Stimulated activated CD8-positive, alpha-beta memory T cell treated with anti-CD3 and anti-CD28 coated beads, Interleukin-2, amount 100 ng/mL, for 48 hours (primary cell): ENCODE measurements at regions not wholly inside any gene's neighbourhood (a gene's known extent, or its start where the extent isn't known, plus 50 kb on each side); places are given as distances from the start of the nearest gene placed in this dataset.

Experiments
- DNase-seq, 2 donors: peaks; one replicate each; pipeline ENCODE4 v3.0.0-alpha.2; 2020; ENCODE audit warnings: low read depth in 2 of 2

DNA sequence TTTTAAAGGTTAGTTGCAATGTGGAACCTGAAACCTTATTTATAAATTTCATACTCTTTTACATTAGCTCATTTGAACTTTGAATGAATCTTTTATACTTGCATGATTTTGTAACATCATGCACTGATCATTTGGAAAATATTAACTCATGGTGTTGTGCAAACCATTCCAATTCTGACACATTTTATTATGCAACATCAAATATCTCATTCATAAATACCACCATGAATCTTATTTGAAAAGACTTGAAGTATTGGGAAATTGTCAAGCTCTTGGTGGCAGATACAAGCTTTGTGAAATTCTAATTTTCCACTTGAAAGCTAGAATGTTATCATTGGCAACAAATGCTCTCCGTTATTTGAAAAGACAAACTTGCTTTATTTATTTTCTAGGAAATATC lies 379.9 kb upstream of the PCDH20 start:
- DNase-seq: no peak

DNA sequence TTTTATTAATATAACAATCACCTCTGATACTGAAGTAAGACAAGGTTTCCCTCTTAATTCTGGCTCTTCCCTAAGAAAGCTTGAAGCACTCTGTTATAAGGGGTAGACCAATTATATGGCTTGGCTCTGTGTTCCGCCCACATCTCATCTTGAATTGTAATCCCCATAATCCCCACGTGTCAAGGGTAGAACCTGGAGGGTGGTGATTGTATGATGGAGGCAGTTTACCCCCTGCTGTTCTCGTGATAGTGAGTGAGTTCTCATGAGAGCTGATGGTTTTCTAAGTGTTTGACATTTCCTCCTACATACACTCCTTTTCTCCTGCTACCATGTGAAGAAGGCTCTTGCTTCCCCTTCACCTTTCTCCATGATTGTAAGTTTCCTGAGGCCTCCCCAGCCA lies 363.8 kb upstream of the PCDH20 start:
- DNase-seq: no peak

GRCh38 chr13:61778531-61778930 lies 362.9 kb upstream of the PCDH20 start:
- no peak for DNase-seq

DNA sequence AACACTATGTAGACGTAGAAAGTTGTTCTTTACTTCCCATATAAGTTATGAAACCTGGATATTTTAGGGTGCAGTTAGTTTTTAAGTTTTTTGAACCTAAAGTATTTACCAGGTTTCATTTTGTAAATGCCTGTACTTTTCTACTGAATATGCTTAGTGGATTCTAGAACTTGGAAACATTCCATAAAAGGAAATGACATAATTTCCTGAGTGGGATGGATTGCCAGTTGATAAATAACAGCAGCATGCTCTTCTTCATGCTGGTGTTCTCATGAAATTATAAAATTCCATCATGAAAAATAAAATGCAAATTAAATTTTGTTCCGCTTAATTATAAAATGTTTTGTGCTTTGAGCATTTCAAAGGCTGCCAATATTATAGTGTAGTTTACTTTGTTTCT lies 362.2 kb upstream of the PCDH20 start:
- DNase-seq: no peak

DNA sequence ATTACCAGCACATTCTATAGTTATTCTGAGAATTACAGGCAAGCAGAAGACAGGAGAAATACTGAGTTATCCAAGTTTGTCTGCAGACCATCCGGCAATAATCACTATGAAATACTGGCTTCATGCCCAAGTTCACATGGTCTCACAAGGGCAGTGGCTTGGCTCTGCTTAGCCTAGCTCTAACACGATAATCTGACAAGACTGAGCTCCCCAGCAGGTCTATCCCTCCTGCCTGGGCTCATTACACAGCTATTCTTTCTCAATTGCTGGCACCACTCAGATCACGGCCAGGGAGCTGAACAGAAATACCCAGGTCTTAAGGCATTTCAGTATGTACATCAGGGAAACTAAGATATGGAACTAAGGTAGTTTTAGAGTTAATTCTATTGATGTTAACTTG lies 361.6 kb upstream of the PCDH20 start:
- no peak for DNase-seq

DNA sequence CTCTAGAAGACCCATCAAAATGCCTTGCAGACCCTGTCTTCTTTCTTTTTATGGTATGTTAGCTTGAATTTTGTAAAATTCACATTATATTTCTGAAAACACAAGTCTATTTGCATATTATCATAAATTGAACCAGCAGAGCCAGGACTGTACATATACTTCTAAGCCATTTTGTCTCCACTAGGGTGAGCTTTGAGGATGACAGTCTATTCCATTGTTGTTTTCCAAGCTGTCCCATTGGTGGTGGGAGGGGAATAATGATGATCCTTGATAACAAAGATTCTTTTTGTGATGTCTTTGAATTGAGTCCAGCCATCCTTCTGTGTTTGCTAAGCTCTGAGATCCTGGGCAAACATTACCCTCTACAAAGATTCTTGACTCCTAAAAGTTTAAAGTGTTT lies 359.3 kb upstream of the PCDH20 start:
- DNase-seq: no peak

DNA sequence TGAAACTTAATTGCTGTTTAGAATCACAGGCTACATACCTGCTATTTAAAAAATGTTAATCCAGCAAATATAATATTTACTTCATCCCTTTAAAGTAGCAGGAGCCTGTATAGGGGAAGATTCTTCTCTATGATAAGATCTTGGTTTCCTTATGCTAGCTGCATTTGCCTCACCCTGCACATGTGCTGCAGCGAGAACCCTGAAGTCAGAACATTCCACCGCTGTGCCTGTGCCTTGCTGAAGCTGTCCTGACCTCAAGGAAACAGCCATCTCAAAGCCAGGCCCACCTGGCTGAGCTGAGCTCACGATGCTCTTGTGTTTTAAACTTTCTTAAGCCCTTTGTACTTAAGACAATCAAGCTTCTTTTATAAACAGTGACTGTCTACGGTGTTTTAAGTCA lies 355.0 kb upstream of the PCDH20 start:
- DNase-seq: no peak

DNA sequence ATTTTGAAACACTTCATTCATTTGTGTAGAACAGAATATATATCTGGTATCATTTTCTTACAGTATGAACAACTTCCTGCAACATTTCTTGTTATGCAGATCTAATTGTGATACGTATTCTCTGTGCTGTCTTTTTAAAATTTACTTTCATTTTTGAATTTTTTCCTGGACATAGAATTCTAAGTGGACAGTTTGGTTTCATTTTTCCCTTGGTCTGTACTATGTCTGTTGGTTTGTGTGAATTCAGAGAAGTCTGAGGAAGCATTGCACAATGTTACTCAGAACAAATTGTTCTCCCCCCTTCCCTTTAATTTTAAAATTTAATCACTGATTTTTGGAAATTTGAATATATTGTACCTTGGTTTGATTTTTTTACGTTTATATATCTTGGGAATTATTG lies 352.5 kb upstream of the PCDH20 start:
- no peak for DNase-seq

- no peak for DNase-seq
Measured at GRCh38 chr13:61766667-61767058, 351.0 kb upstream of the PCDH20 start.

- no peak for DNase-seq
Measured at GRCh38 chr13:61765940-61766666, 350.5 kb upstream of the PCDH20 start.

DNA sequence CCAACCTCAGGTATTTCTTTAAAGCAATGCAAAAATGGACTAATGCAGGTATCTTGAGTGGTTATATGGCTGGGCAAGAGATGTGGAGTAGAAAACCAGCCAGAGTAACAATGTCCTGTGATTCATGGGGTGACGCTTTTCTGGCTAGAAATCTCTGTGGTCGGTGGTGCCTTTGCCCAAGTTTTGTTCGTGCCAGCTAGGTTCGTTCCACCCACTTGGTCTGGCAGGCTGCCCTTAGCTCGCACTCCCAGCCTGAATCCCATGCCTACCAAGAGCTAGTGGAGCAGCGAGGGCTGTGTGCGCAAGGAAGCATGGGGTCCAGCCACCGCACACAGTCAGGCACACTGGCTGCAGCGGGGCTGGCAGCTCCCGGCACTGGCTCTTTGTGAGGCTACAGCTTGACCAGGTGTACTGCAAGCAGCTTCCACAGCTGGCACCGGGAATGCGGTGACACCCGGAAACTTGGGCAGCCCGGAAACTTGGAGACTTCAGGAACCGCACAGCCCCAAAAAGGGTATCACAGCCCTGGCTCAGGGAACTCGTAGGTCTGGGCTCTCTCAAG lies 349.6 kb upstream of the PCDH20 start:
- DNase-seq: no peak

DNA sequence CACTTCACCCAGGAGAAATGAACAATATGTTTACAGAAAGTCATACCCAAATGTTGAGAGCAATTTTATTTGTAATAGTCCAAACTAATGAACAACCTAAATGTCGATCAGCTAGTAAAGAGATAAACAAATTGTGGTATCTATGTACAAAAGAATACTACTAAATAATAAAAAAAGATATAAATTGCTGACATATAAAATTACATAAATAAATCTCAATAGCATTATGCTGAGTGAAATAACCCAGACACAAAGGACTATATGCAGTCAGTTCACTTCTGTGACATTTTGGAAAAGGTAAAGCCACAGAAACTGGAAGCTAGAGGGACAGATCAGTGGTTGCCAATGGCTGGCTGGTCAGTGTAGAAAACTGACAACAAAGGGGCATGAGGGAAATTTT lies 346.0 kb upstream of the PCDH20 start:
- no peak for DNase-seq

- no peak for DNase-seq
Measured at GRCh38 chr13:61760102-61760501, 344.5 kb upstream of the PCDH20 start.

GRCh38 chr13:61756031-61756430 lies 340.4 kb upstream of the PCDH20 start:
- no peak for DNase-seq

DNA sequence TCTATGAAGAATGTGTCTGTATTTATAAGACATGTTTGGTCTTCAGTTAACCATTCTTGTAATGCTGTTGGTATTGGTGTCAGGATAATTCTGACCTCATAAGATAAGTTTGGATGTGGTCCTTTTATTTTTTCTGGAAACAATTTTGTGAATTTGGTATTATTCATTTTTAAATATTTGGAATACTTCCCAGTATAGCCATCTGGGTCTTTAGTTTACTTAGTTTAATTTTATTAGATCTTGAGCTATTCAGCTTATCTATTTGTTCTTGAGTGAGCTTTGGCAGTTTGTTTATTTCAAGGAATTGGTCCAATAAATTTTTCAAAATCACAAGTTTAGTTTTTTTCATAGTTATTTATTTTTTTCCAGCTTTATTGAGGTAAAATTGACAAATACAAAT lies 335.4 kb upstream of the PCDH20 start:
- no peak for DNase-seq

GRCh38 chr13:61738236-61738750 lies 322.6 kb upstream of the PCDH20 start:
- DNase-seq: no peak

DNA sequence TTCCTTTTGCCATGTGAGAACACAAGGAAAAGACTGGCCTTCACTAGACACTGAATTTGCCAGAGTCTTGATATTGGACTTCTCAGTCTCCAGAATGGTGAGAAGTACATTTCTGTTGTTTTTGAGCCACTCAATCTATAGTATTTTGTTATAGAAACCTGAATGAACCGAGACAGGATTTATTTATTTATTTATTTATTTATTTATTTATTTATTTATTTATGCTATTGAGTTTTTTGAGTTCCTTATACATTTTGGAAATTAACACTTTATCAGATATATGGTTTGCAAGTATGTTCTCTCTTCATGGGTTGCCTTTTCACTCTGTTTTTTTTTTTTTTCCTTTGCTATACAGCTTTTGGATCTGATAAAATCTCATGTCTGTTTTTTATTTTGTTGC lies 319.0 kb upstream of the PCDH20 start:
- no peak for DNase-seq

GRCh38 chr13:61728471-61728870 lies 312.8 kb upstream of the PCDH20 start:
- no peak for DNase-seq

- DNase-seq: no peak
Measured at GRCh38 chr13:61727767-61728166, 312.1 kb upstream of the PCDH20 start.

DNA sequence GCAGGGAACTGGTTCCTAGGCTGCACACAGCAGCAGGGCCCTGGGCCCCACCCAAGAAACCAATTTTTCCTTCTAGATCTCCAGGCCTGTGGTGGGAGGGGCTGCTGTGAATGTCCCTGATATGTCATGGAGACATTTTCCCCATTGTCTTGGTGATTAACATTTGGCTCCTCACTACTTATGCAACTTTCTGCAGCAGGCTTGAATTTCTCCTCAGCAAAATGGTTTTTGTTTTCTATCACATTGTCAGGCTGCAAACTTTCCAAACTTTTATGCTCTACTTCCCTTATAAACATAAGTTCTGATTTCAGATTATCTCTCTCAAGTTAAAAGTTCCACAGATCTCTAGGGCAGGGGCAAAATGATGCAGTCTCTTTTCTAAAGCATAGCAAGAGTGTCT lies 310.2 kb upstream of the PCDH20 start:
- DNase-seq: no peak

- DNase-seq: no peak
Measured at GRCh38 chr13:61722119-61722518, 306.5 kb upstream of the PCDH20 start.

- DNase-seq: no peak
Measured at GRCh38 chr13:61712621-61713020, 297.0 kb upstream of the PCDH20 start.

- DNase-seq: no peak
Measured at GRCh38 chr13:61709258-61709657, 293.6 kb upstream of the PCDH20 start.

GRCh38 chr13:61706899-61707298 lies 291.2 kb upstream of the PCDH20 start:
- DNase-seq: no peak
